ENCODE measurements at regions not wholly inside any gene's neighbourhood (a gene's known extent, or its start where the extent isn't known, plus 50 kb on each side); places are given as distances from the start of the nearest gene placed in this dataset.

DNA sequence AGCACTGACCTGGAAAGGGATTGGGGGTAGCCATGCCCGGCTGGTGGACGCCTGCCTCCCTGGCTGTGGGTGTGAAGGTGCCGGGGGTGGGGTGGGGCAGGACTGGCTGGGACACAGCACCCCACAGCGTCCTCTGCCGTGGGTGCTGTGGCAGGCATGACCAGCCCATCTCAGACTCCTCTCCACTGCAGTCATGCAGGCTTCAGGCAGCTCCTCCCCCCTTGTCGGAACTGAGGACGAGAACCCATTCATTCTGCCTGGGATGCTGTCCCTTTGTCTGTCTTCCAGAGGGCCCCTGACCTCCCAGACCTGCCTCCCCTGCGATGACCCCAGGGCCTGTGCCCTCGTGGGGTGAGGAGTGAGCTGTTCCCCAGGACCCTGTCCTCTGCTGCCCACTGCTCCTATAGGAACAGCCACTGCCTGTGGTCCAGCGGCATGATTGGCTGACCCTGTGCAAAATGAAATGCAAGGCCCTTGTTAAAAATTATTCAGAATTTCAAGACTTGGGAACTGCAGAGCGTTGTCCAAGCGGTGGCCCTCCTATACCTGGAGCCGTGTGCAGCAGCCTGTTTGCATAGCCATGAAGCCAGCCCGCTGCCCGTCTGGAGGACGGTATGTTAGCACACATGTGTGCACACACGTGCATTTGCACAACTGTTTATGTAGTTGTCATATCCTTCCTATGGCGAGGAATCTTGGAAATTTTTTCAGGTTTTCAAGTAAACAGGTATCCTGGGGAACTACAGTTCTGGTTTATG lies 1122.3 kb downstream of the BRD1 start:
- H3K27ac ChIP-seq: no peak overlapping the region
- TF ChIP-seq, protein P1, sequence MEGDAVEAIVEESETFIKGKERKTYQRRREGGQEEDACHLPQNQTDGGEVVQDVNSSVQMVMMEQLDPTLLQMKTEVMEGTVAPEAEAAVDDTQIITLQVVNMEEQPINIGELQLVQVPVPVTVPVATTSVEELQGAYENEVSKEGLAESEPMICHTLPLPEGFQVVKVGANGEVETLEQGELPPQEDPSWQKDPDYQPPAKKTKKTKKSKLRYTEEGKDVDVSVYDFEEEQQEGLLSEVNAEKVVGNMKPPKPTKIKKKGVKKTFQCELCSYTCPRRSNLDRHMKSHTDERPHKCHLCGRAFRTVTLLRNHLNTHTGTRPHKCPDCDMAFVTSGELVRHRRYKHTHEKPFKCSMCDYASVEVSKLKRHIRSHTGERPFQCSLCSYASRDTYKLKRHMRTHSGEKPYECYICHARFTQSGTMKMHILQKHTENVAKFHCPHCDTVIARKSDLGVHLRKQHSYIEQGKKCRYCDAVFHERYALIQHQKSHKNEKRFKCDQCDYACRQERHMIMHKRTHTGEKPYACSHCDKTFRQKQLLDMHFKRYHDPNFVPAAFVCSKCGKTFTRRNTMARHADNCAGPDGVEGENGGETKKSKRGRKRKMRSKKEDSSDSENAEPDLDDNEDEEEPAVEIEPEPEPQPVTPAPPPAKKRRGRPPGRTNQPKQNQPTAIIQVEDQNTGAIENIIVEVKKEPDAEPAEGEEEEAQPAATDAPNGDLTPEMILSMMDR (conservative IDR thresholded peaks at IDR 0.05): no peak

DNA sequence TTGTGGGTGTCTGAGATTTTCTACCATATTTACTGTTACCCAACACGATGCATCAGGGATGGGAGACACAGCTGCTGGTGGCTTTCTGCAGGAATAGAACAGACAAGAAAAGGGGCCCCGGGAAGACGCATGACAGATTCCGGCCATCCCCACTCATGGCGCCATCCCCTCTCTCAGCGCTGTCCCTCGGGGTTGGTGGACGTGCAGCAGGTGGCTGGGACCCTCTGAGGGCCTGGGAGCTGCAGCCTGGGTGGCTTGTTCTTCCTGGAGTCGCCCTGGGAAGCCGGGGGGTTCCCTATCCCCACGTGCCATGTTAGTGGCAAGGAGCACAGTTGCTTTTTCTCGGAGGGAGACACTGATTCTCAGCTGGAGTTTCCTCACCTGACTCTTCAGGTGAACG lies 1123.3 kb downstream of the BRD1 start:
- TF ChIP-seq, protein P1 (conservative IDR thresholded peaks at IDR 0.05): no peak

DNA sequence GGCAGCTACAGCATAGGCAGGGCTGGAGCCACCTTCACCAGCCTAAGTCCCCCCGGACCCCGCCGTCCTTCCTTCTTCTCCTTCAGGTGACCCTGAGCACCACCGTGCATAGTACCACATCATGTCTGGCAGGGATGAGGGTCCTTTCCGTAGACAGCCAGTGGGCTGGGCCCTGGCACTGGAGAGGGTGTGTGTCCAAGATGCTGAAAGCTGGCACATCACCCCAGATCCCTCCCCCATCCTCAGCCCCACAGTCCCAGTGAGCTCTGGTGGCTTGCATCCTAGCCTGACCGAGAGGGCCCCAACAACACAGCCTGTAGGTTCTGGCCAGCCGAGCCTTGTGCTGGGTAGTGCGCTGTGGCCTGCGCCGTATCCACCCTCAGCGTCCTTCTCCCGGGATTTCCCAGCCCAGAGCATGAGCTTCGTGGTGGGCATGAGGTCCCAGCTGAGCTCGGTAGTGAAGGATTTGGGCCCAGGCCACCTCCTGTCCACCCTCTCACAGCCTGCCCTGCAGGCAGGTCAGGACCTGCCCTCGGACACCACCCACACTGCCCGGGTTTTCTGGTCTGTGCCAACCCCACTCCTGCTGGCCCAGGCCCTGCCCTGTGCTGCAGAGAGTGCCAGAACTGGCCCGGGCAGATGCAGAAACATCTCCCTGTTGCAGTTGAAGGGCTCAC lies 1124.3 kb downstream of the BRD1 start:
- H3K27ac ChIP-seq: peak overlapping the region; percentile 19; the same call in 1 of the 2 replicates
- TF ChIP-seq, protein P1 (conservative IDR thresholded peaks at IDR 0.05): no peak

More for the DNA sequence above, 1123.3 kb downstream of the BRD1 start:
- no peak overlapping the region for H3K27ac ChIP-seq

DNA sequence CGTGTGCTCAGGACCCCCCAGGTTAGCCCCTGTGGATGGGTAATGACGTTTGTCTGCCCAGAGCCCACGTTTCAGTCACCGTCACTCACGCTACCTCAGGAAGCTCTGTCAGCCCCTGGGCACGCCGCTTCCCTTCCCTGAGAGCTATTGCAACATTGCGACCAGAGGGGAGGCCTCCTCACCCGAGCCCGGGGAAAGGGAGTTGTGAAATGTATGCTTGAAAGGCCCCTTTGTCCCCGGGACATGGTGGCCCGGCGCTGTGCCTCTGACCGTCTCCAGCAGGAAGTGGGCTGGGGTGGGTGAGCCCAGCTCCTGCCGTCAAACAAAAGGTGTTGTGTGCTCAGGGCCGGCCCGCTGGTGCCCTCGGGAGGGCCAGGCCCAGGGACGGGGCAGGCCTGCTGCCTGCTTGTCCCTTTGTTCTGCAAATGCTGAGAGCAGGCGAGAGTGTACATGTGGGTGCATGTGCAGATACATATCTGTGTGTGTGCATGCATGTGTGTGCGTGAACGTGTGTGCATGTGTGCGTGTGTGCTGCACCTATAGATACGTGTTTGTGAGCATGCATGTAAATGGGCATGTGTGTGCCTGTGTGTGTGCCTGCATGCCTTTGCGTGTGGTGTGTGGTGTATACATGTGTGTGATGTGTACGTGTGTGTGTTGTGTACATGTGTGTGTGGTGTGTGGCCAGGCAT lies 1125.0 kb downstream of the BRD1 start:
- H3K27ac ChIP-seq: no peak overlapping the region
- TF ChIP-seq, protein P1 (conservative IDR thresholded peaks at IDR 0.05): no peak

DNA sequence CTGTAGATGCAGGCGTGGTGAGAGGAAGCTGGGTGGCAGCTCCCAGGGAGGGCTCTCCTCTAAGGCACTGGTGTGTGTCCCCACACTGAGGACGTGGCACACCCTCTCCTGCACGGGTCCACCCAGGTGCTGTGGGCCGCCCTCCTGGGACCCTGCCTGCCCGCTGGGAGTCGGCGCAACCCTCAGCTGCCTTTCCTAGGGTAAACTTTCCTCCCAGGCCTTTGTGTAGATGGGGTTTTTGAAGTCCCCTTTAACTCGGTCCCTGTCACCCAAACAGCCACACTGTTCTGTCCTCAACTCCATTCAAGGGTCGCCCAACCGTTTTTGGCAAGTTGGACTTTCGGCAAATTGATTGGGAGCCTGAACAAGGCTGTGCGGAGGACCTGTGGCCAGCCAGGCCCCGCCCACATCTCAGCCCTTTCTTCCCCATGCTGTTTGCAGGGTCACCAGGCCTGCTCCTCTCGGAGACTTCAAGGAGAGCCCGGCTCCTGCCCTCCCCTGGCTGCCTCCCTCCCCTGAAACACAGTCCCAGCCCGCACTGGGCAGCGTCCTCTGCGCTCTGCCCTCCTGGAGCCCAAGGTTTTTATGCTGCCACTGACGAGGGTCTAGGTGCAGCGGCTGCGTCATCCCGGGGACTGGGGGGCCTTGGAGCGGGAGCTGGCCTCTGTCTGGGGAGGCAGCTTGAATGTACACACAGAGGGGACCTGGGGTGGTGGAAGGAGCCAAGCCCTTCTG lies 1126.2 kb downstream of the BRD1 start:
- no peak overlapping the region for H3K27ac ChIP-seq
- TF ChIP-seq, protein P1 (conservative IDR thresholded peaks at IDR 0.05): no peak

DNA sequence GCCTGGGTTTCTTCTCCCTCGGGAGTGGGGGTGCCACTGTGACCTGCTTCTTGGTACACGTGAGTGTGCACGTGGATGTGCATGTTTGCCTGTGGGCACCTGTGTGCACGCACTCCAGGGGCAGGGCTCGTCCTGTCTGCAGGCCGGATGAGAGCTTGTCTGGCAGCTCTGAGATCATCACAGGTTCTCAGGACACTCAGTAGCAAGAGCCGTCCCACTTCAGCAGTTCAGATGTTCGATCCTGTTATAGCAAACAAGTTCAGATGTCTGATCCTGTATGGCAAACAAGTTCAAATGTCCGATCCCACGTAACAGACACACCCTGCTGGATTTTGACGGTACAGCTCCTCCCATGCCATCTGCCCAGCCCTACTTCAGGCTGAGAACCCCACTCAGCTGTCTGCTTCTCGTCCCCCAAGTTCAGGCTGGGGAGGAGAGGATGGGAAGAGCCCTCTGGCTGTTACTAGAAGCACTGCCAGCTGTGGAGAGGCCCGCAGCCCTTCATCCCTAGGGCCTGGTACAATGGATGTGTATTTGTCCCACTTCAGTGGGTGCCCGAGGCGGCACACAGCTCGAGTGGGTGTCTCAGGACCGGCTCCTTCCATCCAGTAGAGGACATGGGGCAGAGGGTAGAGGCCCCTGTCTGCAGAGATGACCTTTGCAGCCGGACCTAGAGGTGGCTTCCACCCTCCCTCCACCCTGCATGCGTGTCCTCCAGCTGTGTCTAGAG lies 1126.9 kb downstream of the BRD1 start:
- H3K27ac ChIP-seq: no peak overlapping the region
- TF ChIP-seq, protein P1 (conservative IDR thresholded peaks at IDR 0.05): 0 out of 2 replicates have a peak, but pooled peaks have one; percentile 7

Data from VCaP (cell line).